NCI-H2107 treated with DMSO at 0.1 percent for 48 hours (cell line): ENCODE measurements at regions not wholly inside any gene's neighbourhood (a gene's known extent, or its start where the extent isn't known, plus 50 kb on each side); places are given as distances from the start of the nearest gene placed in this dataset.

Source experiments
- DNase-seq: peaks from one replicate; lab custom pipeline; 2025; ENCODE audit not compliant: unreplicated experiment; lab: John Stamatoyannopoulos, UW

DNA sequence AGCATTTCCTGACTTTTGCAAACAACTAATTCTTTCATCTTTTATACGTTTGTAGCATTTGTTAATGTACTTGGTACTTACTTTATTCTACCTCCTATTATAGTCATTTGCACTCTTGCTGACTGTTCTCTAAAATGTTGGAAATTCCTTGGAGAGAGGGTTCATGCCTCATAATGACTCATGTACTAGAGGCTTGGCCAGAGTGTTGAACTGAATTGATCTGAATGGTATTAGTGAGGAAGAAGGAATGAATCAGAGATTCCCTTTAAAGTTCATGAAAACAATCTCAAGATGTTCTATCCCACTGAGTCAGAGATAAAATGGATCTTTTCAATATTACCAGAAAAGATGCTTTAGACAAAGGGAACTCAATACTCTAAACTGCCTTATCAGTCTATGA is 383.4 kb downstream of the SEC16B start:
- no peak for DNase-seq

DNA sequence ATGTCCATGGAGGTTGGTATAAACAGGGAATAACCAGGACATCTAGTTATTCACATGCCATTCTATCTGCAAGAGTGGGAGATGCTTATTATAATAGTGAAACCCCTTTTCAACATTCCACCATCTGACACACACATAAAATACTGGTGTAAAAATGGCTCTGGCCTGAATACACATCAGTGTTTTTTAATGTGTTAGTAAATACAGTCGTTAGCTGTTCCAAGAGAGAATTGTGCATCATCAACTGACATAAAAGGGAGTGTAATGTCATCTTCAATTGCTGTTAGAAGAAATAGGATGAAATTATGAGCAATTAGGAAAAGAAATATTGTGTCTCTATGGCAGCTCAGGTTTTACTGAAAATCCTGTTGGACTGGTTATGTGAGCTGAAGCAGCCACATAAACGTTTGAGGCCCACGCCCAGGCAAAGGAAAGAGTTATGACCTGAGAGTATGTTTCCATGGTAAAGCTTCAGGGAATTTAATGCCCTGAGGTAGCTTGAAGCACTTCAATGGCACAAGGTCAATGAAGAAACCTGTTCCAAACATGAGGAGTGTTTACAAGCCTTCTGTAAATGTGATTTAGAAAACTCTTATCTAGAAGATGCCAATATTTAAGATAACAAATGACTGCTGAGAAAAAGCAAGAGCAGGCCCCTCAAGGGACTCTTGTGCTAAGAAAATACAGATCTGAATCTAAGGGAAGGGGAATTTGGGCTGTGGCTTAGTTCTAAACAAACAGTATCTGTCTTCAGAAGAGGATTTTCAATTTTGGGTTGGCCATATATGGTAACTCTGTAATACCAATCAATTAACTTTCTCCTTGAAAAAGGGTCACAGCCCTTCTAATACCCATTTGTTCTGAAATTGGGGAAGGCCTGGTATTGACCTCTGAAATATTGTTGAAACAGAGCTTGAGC is 384.3 kb downstream of the SEC16B start:
- DNase-seq = no peak

DNA sequence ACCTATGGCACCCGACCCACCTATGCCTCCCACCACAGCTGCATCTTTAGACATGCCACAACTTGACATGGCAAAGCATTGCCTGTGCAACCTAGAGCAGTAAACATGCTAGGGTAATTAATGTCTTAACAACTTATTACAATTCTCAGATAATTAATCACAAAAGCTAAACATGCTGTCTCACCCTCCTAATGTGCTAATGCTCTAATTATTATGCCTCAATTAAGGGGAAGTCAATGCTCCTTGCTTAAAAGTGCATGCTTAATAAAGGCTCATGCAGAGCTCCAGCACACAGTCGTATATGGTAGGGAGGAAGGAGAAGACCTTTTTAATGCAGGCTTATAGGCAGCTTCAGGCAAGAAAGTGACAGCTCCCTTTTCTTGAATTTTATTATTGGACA is 396.0 kb downstream of the SEC16B start:
- no peak for DNase-seq

DNA sequence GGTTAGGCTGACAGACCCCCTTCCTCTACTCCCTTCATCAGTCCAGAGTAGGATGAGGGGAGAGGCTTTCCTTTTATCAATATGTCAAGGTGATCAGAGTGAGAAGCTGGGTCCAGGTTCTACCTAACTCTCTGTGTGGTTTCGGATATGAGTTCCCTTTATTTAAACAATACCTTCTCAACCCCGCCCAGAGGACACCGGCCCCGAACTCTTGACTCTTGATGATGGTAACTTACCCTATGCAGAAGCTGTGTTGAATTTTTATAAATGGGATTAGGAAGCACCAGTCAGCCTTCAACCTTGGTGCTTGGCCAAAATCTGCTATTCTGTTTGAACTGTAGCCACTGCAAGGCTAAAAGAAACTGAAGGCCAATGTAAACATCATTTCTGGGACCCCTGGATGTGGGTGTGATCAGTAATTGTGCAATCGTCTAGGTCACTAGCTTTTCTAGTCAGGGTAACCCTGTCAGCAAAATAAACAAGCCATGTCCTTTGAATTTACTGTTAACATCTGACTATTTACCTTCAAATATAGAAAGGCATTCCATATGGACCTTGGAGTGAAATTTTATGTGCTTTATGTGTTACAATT is 398.3 kb downstream of the SEC16B start:
- DNase-seq = no peak

DNA sequence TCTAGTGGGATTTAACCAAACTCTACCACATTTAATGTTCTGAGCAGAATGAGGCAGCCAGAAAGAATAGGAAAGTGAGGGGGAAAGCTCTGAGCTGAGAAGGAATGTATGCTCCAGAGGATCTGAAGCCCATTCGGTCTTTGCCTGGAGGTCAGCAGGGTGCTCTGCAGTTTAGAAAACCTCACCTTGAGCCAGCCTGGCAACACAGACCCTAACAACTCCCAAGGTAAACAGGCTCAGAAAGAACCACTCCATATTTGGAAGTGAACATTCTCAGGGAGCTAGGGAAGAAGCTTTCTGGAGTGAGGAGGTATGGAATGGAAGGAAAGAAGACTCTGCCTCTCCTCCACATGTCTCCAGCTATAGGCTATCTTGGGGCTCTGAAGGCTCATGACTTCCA is 398.8 kb downstream of the SEC16B start:
- no peak for DNase-seq

DNA sequence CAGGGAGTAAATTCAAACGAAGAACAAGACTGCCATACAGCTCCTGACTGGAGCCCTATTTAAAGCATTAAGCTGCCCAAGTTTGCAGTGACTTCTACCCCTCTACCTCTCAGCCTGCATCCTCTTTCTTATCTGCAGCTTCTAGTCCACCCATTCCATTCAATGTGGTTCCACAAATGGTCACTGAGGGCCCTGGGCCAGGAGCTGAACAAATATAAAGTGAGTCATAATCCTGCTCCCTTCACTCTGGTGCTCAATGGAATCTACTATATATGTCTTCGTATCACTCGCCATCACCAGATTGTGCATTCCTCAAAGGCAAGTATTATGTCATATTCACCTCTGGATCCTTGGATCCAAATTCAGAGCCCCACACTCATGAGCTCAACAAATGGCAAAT is 398.7 kb downstream of the BRINP2 start:
- DNase-seq = no peak

DNA sequence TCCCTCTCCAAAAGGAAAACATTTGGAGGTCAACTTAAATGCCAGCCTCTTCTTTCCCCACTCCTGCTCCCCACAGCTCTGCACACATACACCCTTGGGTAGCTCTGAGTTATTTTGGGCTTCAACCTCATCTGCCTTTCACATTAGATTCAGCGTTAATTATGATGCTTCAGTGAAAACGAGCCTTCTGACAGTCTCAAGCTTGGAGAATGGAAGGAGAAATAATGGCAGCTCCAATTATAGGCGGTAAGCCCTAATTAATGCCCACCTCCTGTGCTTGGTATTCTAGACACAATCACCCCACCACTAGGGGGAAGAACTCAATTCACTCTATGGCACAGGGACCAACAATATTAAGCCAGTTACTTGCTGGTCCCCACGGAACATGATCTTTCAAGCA is 397.9 kb downstream of the BRINP2 start:
- peak; percentile 56 for DNase-seq

DNA sequence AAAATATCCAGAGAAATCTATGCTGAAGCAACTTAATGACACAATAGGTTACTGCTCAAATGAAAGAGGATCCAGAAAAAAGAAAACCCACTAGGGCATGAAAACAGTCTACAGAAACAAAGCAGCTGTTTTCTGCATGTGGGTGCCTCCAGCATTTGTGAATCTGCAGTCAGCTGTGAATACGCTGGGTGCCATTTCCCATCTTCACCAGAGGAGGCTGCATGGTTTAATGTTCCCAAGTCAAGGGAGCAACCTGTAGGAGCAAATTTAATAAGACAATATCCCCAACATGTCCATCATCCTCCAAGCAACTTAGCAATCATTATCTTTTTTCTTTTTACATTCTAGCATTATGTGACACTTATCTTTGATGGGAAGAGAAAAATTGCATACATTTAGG is 396.6 kb downstream of the BRINP2 start:
- DNase-seq = peak; percentile 75

DNA sequence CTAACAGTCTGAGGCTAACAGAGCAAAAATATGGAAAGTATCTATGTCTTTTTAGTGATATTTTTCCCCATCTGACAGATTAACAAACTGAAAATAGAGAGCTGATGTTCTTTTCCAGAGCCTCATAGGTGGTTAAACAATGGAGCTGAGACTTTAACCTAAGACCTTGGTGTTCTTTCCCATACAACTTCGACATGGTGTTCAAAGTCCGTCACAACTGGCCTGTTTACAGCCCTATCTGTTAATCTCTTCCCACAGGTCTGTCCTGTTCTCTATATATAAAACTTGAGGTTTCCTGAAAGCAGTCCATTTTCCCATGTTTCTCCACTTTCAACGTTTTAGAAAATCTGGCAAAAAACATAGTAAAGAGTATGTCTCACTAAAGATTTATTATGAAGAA is 395.7 kb downstream of the BRINP2 start:
- DNase-seq = no peak

DNA sequence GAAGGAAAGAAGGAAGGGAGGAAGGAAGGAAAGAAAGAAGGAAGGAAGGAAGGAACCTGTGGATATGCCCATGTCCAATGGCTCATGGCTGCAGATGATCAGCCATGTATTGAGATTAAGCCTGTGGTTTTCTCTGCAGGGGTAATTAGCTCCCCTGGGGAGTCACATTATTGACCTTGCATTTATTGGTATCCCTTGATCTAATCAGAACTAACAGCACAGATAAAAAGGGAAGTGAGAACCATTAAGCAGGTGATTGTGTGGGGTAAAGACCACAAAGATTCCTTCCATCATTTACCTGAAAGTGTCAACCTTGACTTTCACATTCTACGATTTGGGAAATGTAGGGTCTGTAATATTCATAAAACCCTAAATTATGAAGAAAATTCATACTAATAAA is 390.7 kb downstream of the BRINP2 start:
- no peak for DNase-seq

DNA sequence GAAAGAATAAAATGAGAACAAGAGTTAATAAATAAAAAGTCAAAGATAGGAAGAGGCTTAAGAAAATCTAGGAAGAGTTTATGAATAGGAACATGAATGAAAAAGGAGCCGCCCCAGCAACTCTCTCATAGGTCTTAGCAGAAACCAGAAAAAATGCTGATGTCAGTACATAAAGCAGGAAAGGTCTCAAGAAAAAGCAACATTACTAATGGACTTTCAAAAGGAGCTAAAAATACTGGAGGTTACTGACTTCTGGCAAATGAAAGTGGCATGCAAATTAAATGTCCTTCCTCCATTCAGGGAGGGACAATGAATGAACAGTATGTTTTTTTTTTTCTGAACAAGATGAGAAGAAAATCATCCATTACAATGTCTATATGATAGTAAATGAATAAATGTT is 387.6 kb downstream of the BRINP2 start:
- DNase-seq = no peak

DNA sequence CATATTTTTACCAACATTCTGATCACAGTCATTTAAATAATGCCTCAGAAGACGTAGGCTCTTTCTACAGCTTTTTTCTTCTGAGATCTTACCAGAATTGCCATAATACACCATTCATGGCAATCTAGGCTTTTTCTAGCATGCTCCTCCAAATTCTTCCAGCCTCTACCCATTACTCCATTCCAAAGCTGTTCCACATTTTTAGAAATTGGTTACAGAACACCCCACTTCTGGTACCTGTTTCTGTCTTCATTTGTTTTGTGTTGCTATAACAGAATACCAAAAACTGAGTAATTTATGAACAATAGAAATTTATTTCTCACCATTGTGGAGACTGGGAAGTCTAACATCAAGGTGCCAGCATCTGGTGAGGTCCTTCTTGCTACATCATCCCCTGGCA is 385.4 kb downstream of the BRINP2 start:
- DNase-seq = no peak

DNA sequence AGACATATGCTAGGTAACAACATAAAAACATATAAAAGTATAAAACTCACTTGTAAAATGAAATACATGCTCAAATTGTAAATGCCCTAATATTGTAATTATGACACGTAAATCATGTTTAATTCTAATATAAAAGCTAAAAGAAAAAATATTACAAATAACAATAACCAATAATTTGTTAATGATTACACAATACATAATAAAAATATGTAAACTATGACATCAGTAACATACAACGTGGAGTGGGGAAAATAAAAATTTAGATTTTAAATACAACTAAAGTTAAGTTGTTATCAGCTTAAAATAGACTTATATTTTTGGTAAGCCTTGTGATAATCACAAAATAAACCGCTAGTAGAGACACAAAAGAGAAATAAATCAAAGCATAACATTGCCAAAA is 376.4 kb downstream of the BRINP2 start:
- DNase-seq = no peak

DNA sequence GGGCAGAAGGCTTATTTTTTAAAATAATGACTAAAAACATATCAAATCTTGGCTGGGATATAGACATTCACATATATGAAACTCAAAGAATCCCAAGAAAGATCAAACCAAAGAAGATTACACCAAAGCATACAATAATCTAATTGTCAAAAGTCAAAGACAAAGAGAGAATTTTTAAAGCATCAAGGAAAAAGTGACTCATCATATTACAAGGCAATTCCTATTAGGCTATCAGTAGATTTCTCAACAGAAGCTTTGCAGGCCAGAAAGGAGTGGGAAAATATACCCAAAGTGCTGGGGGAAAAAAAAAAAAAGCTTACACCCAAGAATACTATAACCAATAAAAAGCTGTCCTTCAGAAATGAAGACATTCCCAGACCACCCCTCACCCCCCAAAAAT is 375.6 kb downstream of the BRINP2 start:
- no peak for DNase-seq

DNA sequence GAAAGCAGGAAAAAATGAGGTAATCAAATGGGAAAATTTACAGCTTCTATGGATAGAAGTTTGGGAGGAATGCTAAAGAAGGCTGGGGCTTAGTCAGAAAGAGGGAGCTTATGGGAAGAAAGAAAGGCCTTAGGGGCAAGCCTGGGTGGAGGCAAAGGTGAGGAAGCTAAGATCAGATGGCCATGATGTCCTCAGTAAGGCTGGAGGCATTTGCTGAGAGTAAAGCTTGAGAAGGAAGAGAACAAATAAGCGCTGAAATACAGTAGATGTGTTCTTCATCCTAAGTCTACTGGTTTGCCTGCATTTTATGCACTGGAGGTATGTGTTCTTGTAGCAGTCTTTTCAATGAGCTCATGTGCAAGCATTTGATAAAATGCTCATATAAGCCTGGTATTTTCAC is 355.4 kb downstream of the BRINP2 start:
- no peak for DNase-seq

DNA sequence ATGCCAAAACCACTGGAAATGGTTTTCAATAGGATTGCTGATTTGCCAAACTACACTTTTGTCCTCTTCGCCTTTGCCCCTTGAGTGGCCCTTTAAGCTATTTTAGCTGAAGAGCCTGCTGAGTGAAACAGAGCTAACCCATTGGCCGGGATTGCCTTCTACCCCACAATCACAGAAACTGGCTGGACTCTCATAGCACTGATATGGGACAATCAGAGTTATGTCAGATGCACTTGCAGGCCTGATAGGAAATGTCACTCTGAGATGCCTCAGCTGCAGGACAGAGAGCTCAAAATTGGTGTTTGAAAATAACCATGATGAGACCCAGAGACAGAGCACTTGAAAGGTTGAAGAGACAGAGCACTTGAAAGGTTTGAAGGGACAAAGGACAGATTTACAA is 354.4 kb downstream of the BRINP2 start:
- no peak for DNase-seq

DNA sequence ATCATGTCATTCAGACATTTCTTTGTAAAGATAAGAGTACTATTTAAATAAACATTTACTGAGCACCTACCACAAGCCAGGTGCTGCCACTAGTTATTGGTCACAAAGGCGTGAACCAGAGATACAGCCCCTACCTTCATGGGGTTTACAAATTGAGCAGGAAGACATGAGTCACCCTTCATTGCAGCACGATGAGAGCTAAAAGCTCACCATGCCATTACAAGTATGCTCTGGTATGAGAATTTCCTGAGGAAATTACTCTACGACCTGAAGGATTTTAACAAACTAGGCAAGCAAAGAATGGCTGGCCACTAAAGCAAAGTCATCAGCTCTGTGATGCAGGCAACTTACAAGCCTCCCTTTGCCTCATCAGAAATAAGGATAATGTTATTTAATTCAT is 346.8 kb downstream of the BRINP2 start:
- DNase-seq = no peak

DNA sequence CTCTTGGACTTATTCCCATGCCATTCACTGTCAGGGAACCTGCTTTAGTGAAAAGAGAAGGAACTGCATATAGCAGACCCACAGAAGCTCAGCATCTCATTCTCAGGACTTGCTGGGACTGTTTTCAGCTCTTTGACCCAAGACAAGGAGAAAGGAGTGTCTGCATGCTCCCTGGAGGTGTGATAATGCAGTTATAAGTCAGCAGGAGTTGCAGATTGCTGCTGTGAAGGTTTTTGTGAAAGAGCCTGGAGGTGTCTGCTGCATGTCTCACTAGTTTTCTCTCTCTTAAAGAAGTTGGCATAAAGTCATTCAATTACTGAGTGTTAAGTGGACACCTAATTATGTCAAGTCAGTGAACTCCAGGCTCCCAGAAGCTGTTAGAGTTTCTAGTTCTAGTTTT is 343.4 kb downstream of the BRINP2 start:
- no peak for DNase-seq

DNA sequence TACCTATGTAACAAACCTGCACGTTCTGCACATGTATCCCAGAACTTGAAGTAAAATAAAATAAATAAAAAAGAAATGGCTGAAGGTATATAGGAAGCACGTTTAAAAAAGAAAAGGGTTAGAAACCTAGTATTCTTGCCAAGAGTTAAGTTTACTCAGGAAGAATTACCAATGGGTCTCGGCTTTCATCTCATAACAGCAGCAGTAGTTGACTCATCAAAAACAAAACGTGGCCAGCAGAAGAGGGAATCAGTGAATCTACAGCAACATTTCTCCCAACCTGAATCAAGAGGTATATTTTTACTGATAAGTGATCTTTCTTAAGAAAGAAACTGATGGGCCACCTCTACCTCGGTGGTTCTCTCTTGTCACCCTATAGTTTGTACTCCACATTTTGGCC is 340.3 kb downstream of the BRINP2 start:
- DNase-seq = no peak

DNA sequence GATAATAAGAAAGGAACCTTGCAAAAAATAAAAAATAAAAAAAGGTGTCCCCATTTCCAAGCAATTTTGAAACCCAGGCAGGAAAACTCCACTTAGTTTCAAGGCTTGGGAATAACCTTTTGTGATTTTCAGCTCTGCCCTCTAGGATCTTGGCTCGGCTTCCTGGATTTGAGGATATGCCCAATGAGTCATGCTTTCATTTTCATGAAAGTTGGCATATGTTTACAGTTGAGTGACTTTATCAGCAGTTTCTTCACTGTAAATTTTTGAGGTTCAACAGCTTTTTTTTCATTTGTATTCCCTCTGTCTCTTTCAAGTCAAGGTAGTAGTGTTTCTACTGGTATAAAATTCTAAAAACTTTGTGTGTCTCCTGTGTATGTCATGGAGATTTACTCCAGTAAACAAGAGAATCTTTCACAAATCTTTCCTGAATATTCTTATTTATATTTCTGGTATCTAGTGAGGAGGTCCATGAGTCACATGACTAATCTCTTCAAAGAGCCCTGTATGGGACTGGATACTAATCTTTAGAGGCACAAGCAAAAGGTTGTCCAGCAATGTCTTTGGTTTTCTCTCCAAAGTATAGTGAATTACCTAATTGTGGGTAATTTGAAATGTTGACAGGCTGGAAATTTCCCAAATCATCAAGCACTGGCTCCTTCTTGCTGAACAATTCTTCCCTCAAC is 335.3 kb downstream of the BRINP2 start:
- no peak for DNase-seq

DNA sequence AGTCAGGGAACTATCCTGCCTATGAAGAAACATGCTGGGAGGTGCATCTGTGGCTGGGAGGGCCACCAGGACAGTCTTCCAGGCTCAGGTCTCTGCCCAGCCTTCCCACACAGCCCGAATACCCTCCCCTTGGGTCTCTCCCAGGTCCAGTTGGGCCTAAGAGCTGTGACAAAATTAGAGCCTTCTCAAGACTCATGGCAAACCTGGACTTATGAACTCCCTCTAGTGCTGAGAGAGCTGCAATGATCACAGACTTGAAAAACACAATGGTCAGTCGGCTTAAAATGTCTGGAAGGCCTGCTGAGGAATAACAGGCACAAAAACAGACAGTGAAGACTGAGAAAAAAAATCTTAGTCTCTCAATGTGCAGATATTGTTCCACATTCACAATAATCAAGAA is 325.1 kb downstream of the BRINP2 start:
- DNase-seq = no peak

DNA sequence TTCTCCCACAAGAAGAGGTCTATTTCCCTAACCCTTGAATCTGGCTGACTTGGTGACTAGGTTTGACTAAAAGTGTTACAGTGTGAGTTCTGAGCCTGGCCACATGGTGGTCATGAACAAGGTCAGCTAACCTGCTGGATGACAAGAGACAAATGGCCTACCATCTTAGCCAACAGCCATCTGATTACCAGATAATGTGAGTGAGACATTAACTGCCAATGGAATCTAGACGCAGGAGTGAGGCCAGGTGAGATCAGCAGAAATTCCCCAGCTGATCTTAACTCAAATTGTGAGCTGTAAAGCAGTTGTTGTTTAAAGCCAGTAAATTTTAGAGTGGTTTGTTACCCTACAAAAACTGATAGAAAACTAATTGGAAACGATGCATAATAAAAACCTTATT is 320.0 kb downstream of the BRINP2 start:
- no peak for DNase-seq
